Panc1 (cell line): ENCODE measurements at regions not wholly inside any gene's neighbourhood (a gene's known extent, or its start where the extent isn't known, plus 50 kb on each side); places are given as distances from the start of the nearest gene placed in this dataset.

Experiments
- ATAC-seq: fragments of 200-7000 bp; cut with Tn5 transposase; 2 replicates; pipeline ENCODE4 v1.9.1; 2020; ENCODE audit warnings: mild to moderate bottlenecking, moderate library complexity
- BruUV-seq: library from RNA; stranded (reverse); fragments of 400-500 nt; replicated peaks from 2 replicates; lab custom pipeline; 2021; lab: Mats Ljungman, UMichigan
- CTCF ChIA-PET: fragments of 300-600 bp; sonication (Branson Sonifier 250); formaldehyde crosslinking; loops from one replicate; lab custom pipeline; 2022; ENCODE audit warnings: antibody characterized with exemption; lab: Charles Lee
- POLR2A ChIA-PET: fragments of 300-600 bp; sonication (Branson Sonifier 250); formaldehyde crosslinking; loops from one replicate; lab custom pipeline; 2022; ENCODE audit warnings: antibody characterized with exemption; lab: Charles Lee
- DNase-seq: peaks from one replicate; pipeline ENCODE4 v3.0.0-alpha.2; 2010; ENCODE audit warnings: low read depth, low spot score
- H3K27ac ChIP-seq: 2 replicates; pipeline ENCODE4 v1.5.1; 2011; ENCODE audit warnings: mild to moderate bottlenecking, low read length, inconsistent platforms
- H3K27me3 ChIP-seq: fragments of 200-500 bp; sonication (Bioruptor generic); 2 replicates; pipeline ENCODE4 v1.6.0; 2014; ENCODE audit warnings: low read length, inconsistent platforms; ENCODE audit not compliant: control insufficient read depth, insufficient read depth
- H3K36me3 ChIP-seq: fragments of 200-500 bp; sonication (Bioruptor generic); 2 replicates; pipeline ENCODE4 v1.5.1; 2014; ENCODE audit warnings: inconsistent platforms, mild to moderate bottlenecking, low read length, moderate library complexity; ENCODE audit not compliant: control insufficient read depth, insufficient read depth
- H3K4me1 ChIP-seq: 2 replicates; pipeline ENCODE4 v1.5.1; 2011; ENCODE audit warnings: inconsistent platforms, mild to moderate bottlenecking, low read length, moderate library complexity; ENCODE audit not compliant: control insufficient read depth, insufficient read depth
- H3K4me3 ChIP-seq, 2 experiments: 2 replicates each; pipeline ENCODE4 v1.5.1; 2011 to 2012; ENCODE audit warnings: low read depth in 2 of 2, low read length in 2 of 2, mild to moderate bottlenecking in 2 of 2, inconsistent platforms in 1 of 2, moderate library complexity in 1 of 2
- H3K9me3 ChIP-seq: fragments of 200-500 bp; sonication (Bioruptor generic); 2 replicates; pipeline ENCODE4 v1.5.1; 2014; ENCODE audit warnings: low read depth, mild to moderate bottlenecking, inconsistent platforms, low read length, moderate library complexity; ENCODE audit not compliant: control insufficient read depth, insufficient read depth
- CTCF ChIP-seq: fragments of 450-650 bp; IDR thresholded peaks from 2 replicates; pipeline ENCODE4 v1.5.1; 2017; ENCODE audit warnings: mild to moderate bottlenecking
- POLR2AphosphoS5 ChIP-seq: IDR thresholded peaks from 2 replicates; pipeline ENCODE4 v1.6.1; 2012; ENCODE audit warnings: mild to moderate bottlenecking, low read depth, low read length, moderate library complexity
- SIN3A ChIP-seq: IDR thresholded peaks from 2 replicates; pipeline ENCODE4 v1.6.1; 2012; ENCODE audit warnings: low read depth, mild to moderate bottlenecking, low read length, moderate library complexity, borderline replicate concordance; ENCODE audit not compliant: insufficient read depth
- TCF7L2 ChIP-seq: IDR thresholded peaks from 2 replicates; pipeline ENCODE4 v1.6.1; 2011; ENCODE audit warnings: mild to moderate bottlenecking, low read depth, low read length, inconsistent platforms
- in situ Hi-C: cut with HindIII; loops from 2 replicates; pipeline ENCODE4 v1.10.0; 2016; ENCODE audit warnings: low sequenced_read_pairs, low pct_unique_long_range_greater_than_20kb
- intact Hi-C: fragments of 100-400 bp; cut with micrococcal nuclease; formaldehyde crosslinking; loops from one replicate; pipeline ENCODE4 v1.10.0; 2022; ENCODE audit not compliant: unreplicated experiment
- TF ChIP-seq, protein P1 (sequence below), 2 experiments: IDR thresholded peaks; 2 replicates each; pipeline ENCODE4 v1.6.1; 2011 to 2012; ENCODE audit warnings: low read depth in 2 of 2, control low read depth in 1 of 2, low read length in 1 of 2, mild to moderate bottlenecking in 1 of 2, moderate library complexity in 1 of 2; ENCODE audit not compliant: insufficient read depth in 1 of 2

- in situ Hi-C loops: no loop called here
- Histone ChIP-seq H3K27ac (no peak overlapping the region), H3K4me3 (no peak overlapping the region), H3K4me1 (no peaks in the 10 kb centered on the region), H3K36me3 (no peaks in the 10 kb centered on the region), H3K9me3 (no peaks in the 10 kb centered on the region), H3K27me3 (no peaks in the 10 kb centered on the region)
- no TSS peak for BruUV-seq
- no peak for TF ChIP-seq TCF7L2
- no peak for TF ChIP-seq SIN3A
- TF ChIP-seq POLR2AphosphoS5: no peak
- ATAC-seq: no peak
- ChIA-PET POLR2A (no interaction called here), CTCF (no interaction called here)
- DNase-seq: no peak
- intact Hi-C loops: no loop called here
Observed at GRCh38 chr13:40453351-40454021, 213.0 kb downstream of the FOXO1 start.

DNA sequence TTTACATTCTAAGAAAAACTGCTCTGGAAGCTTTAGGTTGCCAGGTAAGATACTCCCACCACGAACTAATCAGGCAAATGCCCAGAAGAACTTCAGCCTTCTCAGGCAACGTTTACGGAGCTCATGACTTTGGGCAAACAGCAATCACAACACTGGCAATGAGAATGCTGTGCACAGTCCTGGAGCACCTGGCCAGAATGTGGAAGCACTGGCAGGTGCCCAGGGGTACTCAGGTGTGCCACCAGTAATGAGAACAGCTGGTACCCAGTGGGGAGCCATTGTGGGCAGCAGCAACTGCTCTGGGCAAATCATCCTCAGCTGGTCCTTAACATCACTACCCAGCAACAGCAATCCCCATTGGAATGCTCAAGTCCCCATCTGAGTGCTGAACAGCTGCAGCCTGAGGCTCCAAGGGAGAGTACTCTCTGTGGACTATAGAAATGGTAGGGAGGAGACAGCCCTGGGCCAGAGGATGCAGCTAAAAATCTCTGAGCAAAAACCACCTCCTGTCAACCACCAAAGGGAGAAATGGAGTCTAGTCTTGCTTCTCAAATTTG, 210.0 kb downstream of the FOXO1 start:
- Histone ChIP-seq H3K4me1 (no peaks in the 10 kb centered on the region), H3K4me3 (no peak overlapping the region), H3K27me3 (no peaks in the 10 kb centered on the region; the same call in 1 of the 2 replicates), H3K9me3 (no peaks in the 10 kb centered on the region), H3K36me3 (no peaks in the 10 kb centered on the region), H3K27ac (no peak overlapping the region)
- ATAC-seq (no peak), DNase-seq (no peak)
- CTCF ChIA-PET: no interaction called here
- TF ChIP-seq SIN3A (no peak), CTCF (no peak), TCF7L2 (no peak)
- TF ChIP-seq, protein P1, sequence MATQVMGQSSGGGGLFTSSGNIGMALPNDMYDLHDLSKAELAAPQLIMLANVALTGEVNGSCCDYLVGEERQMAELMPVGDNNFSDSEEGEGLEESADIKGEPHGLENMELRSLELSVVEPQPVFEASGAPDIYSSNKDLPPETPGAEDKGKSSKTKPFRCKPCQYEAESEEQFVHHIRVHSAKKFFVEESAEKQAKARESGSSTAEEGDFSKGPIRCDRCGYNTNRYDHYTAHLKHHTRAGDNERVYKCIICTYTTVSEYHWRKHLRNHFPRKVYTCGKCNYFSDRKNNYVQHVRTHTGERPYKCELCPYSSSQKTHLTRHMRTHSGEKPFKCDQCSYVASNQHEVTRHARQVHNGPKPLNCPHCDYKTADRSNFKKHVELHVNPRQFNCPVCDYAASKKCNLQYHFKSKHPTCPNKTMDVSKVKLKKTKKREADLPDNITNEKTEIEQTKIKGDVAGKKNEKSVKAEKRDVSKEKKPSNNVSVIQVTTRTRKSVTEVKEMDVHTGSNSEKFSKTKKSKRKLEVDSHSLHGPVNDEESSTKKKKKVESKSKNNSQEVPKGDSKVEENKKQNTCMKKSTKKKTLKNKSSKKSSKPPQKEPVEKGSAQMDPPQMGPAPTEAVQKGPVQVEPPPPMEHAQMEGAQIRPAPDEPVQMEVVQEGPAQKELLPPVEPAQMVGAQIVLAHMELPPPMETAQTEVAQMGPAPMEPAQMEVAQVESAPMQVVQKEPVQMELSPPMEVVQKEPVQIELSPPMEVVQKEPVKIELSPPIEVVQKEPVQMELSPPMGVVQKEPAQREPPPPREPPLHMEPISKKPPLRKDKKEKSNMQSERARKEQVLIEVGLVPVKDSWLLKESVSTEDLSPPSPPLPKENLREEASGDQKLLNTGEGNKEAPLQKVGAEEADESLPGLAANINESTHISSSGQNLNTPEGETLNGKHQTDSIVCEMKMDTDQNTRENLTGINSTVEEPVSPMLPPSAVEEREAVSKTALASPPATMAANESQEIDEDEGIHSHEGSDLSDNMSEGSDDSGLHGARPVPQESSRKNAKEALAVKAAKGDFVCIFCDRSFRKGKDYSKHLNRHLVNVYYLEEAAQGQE (IDR thresholded peaks at IDR 0.05; ENCODE audit: insufficient read depth in 1 of 2, low read depth in 2 of 2, low read length in 1 of 2): no peak
- in situ Hi-C loops: no loop called here
- intact Hi-C loops: no loop called here
- BruUV-seq: no TSS peak
- POLR2A ChIA-PET: interaction anchor here (0.5 kb wide), 1 partner anchor 190 kb away, joined by 5 read pairs; no protein-coding TSS in a partner anchor
